HEK293T (cell line): ENCODE measurements at regions not wholly inside any gene's neighbourhood (a gene's known extent, or its start where the extent isn't known, plus 50 kb on each side); places are given as distances from the start of the nearest gene placed in this dataset.

Experiments used
- CTCF ChIA-PET: fragments of 350-600 bp; formaldehyde crosslinking; extraction: SDS; loops from one replicate; lab custom pipeline; 2021; ENCODE audit warnings: antibody characterized with exemption, inconsistent platforms; lab: Yijun Ruan, JAX
- POLR2A ChIA-PET: fragments of 350-600 bp; formaldehyde crosslinking; extraction: SDS; loops from one replicate; lab custom pipeline; 2020; ENCODE audit warnings: antibody characterized with exemption, inconsistent platforms; lab: Yijun Ruan, JAX
- DNase-seq: peaks from one replicate; pipeline ENCODE4 v3.0.0; 2012; ENCODE audit warnings: mixed read lengths; ENCODE audit errors: extremely low spot score
- ARNT ChIP-seq: fragments of 450-650 bp; IDR thresholded peaks from 2 replicates; pipeline ENCODE4 v1.6.1; 2017; ENCODE audit warnings: mild to moderate bottlenecking
- BHLHE40 ChIP-seq: fragments of 450-650 bp; IDR thresholded peaks from 2 replicates; pipeline ENCODE4 v1.6.1; 2016; ENCODE audit warnings: mild to moderate bottlenecking, moderate library complexity, borderline replicate concordance
- CTBP1 ChIP-seq: fragments of 450-650 bp; IDR thresholded peaks from 2 replicates; pipeline ENCODE4 v1.6.1; 2016; ENCODE audit warnings: borderline replicate concordance
- ELF4 ChIP-seq: fragments of 450-650 bp; IDR thresholded peaks from 2 replicates; pipeline ENCODE4 v1.6.1; 2017; ENCODE audit warnings: antibody characterized with exemption
- FOXA1 ChIP-seq: fragments of 450-650 bp; IDR thresholded peaks from 2 replicates; pipeline ENCODE4 v1.6.1; 2016; ENCODE audit warnings: mild to moderate bottlenecking
- FOXK2 ChIP-seq: fragments of 450-650 bp; IDR thresholded peaks from 2 replicates; pipeline ENCODE4 v1.6.1; 2016; ENCODE audit warnings: mild to moderate bottlenecking
- FOXM1 ChIP-seq: fragments of 450-650 bp; IDR thresholded peaks from 2 replicates; pipeline ENCODE4 v1.6.1; 2017; ENCODE audit warnings: mild to moderate bottlenecking, borderline replicate concordance
- HDGF ChIP-seq: fragments of 450-650 bp; IDR thresholded peaks from 2 replicates; pipeline ENCODE4 v1.6.1; 2017; ENCODE audit warnings: antibody characterized with exemption, borderline replicate concordance
- L3MBTL2 ChIP-seq: fragments of 450-650 bp; conservative IDR thresholded peaks from 2 replicates; pipeline ENCODE4 v1.6.1; 2016; ENCODE audit warnings: mild to moderate bottlenecking
- LEF1 ChIP-seq: fragments of 450-650 bp; IDR thresholded peaks from 2 replicates; pipeline ENCODE4 v1.6.1; 2017; ENCODE audit warnings: mild to moderate bottlenecking, borderline replicate concordance
- NFRKB ChIP-seq: fragments of 450-650 bp; IDR thresholded peaks from 2 replicates; pipeline ENCODE4 v1.6.1; 2016; ENCODE audit warnings: mild to moderate bottlenecking, moderate library complexity
- SP1 ChIP-seq: fragments of 450-650 bp; IDR thresholded peaks from 2 replicates; pipeline ENCODE4 v1.6.1; 2017
- SUZ12 ChIP-seq: fragments of 450-650 bp; IDR thresholded peaks from 2 replicates; pipeline ENCODE4 v1.6.1; 2016; ENCODE audit warnings: mild to moderate bottlenecking
- TARDBP ChIP-seq: fragments of 450-650 bp; IDR thresholded peaks from 2 replicates; pipeline ENCODE4 v1.6.1; 2016
- ZNF384 ChIP-seq: fragments of 450-650 bp; IDR thresholded peaks from 2 replicates; pipeline ENCODE4 v1.6.1; 2016
- TF ChIP-seq, protein P1 (sequence below): fragments of 450-650 bp; IDR thresholded peaks from 2 replicates; pipeline ENCODE4 v1.6.1; 2016

GRCh38 chr11:95501761-95502266 lies 270.8 kb upstream of the SESN3 start:
- ChIA-PET CTCF (interaction anchor here (1.1 to 1.2 kb wide), 2 partner anchors 17 to 249 kb away, joined by 3 read pairs; no protein-coding TSS in a partner anchor), POLR2A (interaction anchor here (0.8 to 0.9 kb wide), 2 partner anchors 12 to 271 kb away, joined by 4 to 6 read pairs; partner anchors contain the start of gene SESN3)
- TF ChIP-seq SUZ12 (no peak), CTBP1 (no peak), TARDBP (no peak)
- TF ChIP-seq, protein P1, sequence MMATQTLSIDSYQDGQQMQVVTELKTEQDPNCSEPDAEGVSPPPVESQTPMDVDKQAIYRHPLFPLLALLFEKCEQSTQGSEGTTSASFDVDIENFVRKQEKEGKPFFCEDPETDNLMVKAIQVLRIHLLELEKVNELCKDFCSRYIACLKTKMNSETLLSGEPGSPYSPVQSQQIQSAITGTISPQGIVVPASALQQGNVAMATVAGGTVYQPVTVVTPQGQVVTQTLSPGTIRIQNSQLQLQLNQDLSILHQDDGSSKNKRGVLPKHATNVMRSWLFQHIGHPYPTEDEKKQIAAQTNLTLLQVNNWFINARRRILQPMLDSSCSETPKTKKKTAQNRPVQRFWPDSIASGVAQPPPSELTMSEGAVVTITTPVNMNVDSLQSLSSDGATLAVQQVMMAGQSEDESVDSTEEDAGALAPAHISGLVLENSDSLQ, result peak; percentile 60; the same call in 1 of the 2 replicates
- DNase-seq, result peak; percentile 22

GRCh38 chr11:95500466-95500865 lies 269.5 kb upstream of the SESN3 start:
- no peak for TF ChIP-seq L3MBTL2
- ChIA-PET POLR2A (interaction anchor here (0.6 kb wide), 1 partner anchor 85 kb away, joined by 3 read pairs; no protein-coding TSS in a partner anchor), CTCF (no interaction called here)
- DNase-seq, result no peak

DNA sequence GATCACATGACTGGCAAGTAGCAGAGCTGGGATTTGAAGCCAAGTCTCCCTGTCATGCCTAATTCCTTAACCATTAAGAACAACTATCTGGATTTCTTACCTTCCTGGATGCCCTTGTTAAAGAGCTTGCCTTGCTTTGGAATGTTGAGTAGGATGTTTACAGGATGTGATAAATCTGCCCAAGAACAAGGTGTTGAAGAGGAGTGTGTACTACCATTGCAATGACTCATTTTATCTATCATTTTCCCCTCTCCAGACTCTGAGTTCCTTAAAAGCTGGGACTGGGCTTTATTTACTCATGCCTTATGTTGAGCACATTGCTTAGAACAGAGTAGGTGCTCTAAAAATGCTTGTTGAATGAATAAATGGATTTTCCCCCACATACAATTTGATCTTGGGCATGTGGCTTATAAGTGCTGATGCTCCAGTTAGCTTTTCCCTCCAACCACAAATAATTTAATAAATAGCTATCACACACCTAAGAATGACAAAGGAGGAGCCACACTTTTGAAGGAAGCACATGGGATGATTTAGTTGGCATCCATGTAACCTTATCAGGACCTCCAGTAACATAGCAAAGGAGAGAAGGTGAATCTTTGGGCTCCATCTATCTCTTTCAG lies 268.6 kb upstream of the SESN3 start:
- ChIA-PET CTCF (interaction anchor here (1.4 kb wide), 1 partner anchor 8 kb away, joined by 5 read pairs; no protein-coding TSS in a partner anchor), POLR2A (no interaction called here)
- TF ChIP-seq SP1 (no peak), L3MBTL2 (peak; percentile 57)

GRCh38 chr11:95498722-95499425 lies 267.9 kb upstream of the SESN3 start:
- no peak for DNase-seq

More for the DNA sequence above, 268.6 kb upstream of the SESN3 start:
- DNase-seq, result no peak

GRCh38 chr11:95496901-95497300 lies 265.9 kb upstream of the SESN3 start:
- CTCF ChIA-PET, result no interaction called here
- POLR2A ChIA-PET, result no interaction called here
- DNase-seq, result no peak
- TF ChIP-seq ARNT, result no peak
- no peak for TF ChIP-seq SP1
- TF ChIP-seq L3MBTL2, result no peak
- TF ChIP-seq FOXK2, result no peak
- no peak for TF ChIP-seq LEF1
- TF ChIP-seq, protein P1, result no peak
- no peak for TF ChIP-seq CTBP1
- TF ChIP-seq ELF4, result no peak
- no peak for TF ChIP-seq TARDBP
- no peak for TF ChIP-seq HDGF

More at GRCh38 chr11:95498722-95499425, 267.9 kb upstream of the SESN3 start:
- TF ChIP-seq LEF1, result no peak
- no peak for TF ChIP-seq ZNF384
- TF ChIP-seq TARDBP, result no peak
- TF ChIP-seq CTBP1, result no peak
- no peak for TF ChIP-seq SUZ12
- no peak for TF ChIP-seq L3MBTL2
- no peak for TF ChIP-seq HDGF
- TF ChIP-seq FOXK2, result no peak
- ChIA-PET CTCF (interaction anchor here (0.6 to 1.4 kb wide), 2 partner anchors 9 to 12 kb away, joined by 4 to 5 read pairs; no protein-coding TSS in a partner anchor), POLR2A (no interaction called here)

DNA sequence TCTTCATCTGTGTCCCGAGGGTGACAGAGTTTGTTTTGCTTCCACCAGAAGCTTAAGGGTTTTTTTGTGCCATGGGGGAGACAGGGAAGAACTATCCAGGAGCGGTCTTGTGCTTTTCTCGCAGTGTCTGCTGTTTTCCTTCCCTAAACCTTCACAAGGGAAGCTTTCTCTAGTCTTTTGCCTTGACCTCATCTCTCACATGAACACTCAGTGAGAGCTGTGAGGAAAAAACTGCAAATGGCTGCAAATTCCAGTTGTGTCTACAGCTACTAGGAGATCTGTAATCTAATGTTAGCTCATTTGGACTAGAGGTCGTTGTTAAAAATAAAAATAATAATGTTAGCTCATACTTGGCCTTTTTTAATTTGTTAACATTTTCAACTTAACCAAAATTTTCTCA lies 264.7 kb upstream of the SESN3 start:
- DNase-seq, result no peak
- POLR2A ChIA-PET, result no interaction called here
- CTCF ChIA-PET, result interaction anchor here (0.6 kb wide), 1 partner anchor 267 kb away, joined by 3 read pairs; no protein-coding TSS in a partner anchor
- TF ChIP-seq, protein P1, result no peak
- TF ChIP-seq HDGF (no peak), FOXA1 (no peak), LEF1 (no peak), BHLHE40 (no peak), NFRKB (no peak)

DNA sequence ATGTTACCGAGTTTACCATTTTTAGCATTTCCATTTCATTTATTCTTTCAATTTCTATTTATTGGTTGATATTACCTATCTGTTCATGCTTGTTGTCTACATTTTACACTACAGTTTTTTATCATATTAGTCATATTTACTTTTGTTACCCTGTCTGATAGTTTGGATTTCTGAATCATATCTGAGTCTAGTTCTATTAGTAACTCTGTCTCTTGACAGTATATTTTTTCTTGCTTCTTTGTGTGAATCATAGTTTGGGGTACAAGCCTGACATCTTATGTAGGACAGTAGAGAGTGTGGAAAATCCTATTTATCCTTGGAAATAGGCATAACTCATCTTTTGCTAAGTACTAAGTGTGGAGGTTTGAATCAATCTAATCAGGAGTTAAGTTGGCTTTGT lies 263.9 kb upstream of the SESN3 start:
- no peak for DNase-seq
- no peak for TF ChIP-seq SUZ12
- no peak for TF ChIP-seq FOXM1
- no peak for TF ChIP-seq FOXK2
- no peak for TF ChIP-seq LEF1
- TF ChIP-seq TARDBP, result no peak
- no peak for TF ChIP-seq ARNT
- TF ChIP-seq FOXA1, result no peak
- TF ChIP-seq ELF4, result no peak
- ChIA-PET CTCF (no interaction called here), POLR2A (no interaction called here)
